Thoracic aorta (tissue), 2 donors: ENCODE measurements at regions not wholly inside any gene's neighbourhood (a gene's known extent, or its start where the extent isn't known, plus 50 kb on each side); places are given as distances from the start of the nearest gene placed in this dataset.

Experiments used
- ATAC-seq: fragments of 150-250 bp; one replicate; pipeline ENCODE4 v1.8.0; 2017; ENCODE audit warnings: low read depth; ENCODE audit not compliant: insufficient number of reproducible peaks, low FRiP score
- DNase-seq: peaks from one replicate; pipeline ENCODE4 v3.0.0-alpha.2; 2020; ENCODE audit warnings: low spot score
- H3K27ac ChIP-seq, 2 donors: fragments of 200-600 bp; sonication (generic); 1 replicate in 1 of 2; 2 replicates in 1 of 2; pipeline ENCODE4 v1.5.1; 2016; ENCODE audit warnings: mild to moderate bottlenecking in 2 of 2, moderate library complexity in 2 of 2
- H3K27me3 ChIP-seq: fragments of 200-600 bp; sonication (generic); replicated peaks from 2 replicates; pipeline ENCODE4 v1.6.0; 2016; ENCODE audit warnings: mild to moderate bottlenecking; ENCODE audit not compliant: insufficient read depth
- H3K36me3 ChIP-seq: fragments of 200-600 bp; sonication (generic); one replicate; pipeline ENCODE4 v1.5.1; 2016
- H3K4me1 ChIP-seq, 2 donors: fragments of 200-600 bp; sonication (generic); 1 replicate in 1 of 2; 2 replicates in 1 of 2; pipeline versions ENCODE4 v1.5.1 to v1.6.0; 2016; ENCODE audit warnings: low read depth in 2 of 2, mild to moderate bottlenecking in 1 of 2; ENCODE audit not compliant: control insufficient read depth in 1 of 2
- H3K4me3 ChIP-seq: fragments of 200-600 bp; sonication (generic); 2 replicates; pipeline ENCODE4 v1.5.1; 2016; ENCODE audit warnings: mild to moderate bottlenecking
- H3K9me3 ChIP-seq: fragments of 200-600 bp; sonication (generic); 2 replicates; pipeline ENCODE4 v1.5.1; 2016
- TF ChIP-seq, protein P1 (sequence below): fragments of 200-600 bp; sonication (generic); IDR thresholded peaks from one replicate; pipeline ENCODE4 v1.5.1; 2019; ENCODE audit warnings: antibody characterized with exemption

GRCh38 chr6:105650347-105650746 is 247.5 kb upstream of the PREP start:
- DNase-seq: no peak
- Histone ChIP-seq H3K27me3 (no peaks in the 10 kb centered on the region), H3K27ac (no peak overlapping the region), H3K4me1 (peaks cover 1 to 8% of the 10 kb centered on the region in 2 donors), H3K4me3 (no peak overlapping the region), H3K36me3 (no peaks in the 10 kb centered on the region), H3K9me3 (no peaks in the 10 kb centered on the region)
- ATAC-seq: no peak
- TF ChIP-seq, protein P1, sequence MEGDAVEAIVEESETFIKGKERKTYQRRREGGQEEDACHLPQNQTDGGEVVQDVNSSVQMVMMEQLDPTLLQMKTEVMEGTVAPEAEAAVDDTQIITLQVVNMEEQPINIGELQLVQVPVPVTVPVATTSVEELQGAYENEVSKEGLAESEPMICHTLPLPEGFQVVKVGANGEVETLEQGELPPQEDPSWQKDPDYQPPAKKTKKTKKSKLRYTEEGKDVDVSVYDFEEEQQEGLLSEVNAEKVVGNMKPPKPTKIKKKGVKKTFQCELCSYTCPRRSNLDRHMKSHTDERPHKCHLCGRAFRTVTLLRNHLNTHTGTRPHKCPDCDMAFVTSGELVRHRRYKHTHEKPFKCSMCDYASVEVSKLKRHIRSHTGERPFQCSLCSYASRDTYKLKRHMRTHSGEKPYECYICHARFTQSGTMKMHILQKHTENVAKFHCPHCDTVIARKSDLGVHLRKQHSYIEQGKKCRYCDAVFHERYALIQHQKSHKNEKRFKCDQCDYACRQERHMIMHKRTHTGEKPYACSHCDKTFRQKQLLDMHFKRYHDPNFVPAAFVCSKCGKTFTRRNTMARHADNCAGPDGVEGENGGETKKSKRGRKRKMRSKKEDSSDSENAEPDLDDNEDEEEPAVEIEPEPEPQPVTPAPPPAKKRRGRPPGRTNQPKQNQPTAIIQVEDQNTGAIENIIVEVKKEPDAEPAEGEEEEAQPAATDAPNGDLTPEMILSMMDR: no peak

DNA sequence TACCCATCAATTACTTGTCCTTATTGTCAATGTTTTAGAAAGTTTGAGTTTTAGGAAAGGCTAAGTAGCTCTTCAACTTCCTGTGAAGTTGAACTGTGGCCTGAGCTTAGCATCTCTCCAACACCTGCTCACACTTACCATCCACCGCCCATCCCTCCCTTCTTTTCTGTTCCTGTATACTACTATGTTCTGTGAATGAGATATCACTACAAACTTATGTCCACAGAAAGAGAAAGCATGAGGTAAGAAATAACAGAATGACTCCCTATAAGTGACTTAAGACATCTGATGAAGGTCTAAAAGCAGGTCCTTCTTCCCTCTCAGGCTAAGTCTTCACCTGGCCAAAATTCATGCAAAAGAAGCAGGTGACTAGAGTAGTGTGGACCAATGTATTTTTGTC is 246.3 kb upstream of the PREP start:
- H3K9me3 ChIP-seq: no peaks in the 10 kb centered on the region
- DNase-seq: no peak
- no peaks in the 10 kb centered on the region for H3K27me3 ChIP-seq
- H3K27ac ChIP-seq: no peak overlapping the region
- TF ChIP-seq, protein P1: no peak
- H3K4me3 ChIP-seq: no peak overlapping the region
- H3K4me1 ChIP-seq: peaks cover 4 to 12% of the 10 kb centered on the region in 2 donors
- ATAC-seq: no peak
- H3K36me3 ChIP-seq: no peaks in the 10 kb centered on the region

GRCh38 chr6:105648276-105648675 is 245.4 kb upstream of the PREP start:
- Histone ChIP-seq H3K27ac (no peak overlapping the region), H3K4me1 (peaks cover 4 to 12% of the 10 kb centered on the region in 2 donors), H3K27me3 (no peaks in the 10 kb centered on the region), H3K4me3 (no peak overlapping the region), H3K9me3 (no peaks in the 10 kb centered on the region), H3K36me3 (no peaks in the 10 kb centered on the region)
- TF ChIP-seq, protein P1: no peak
- ATAC-seq: no peak
- no peak for DNase-seq

GRCh38 chr6:105646391-105646867 is 243.5 kb upstream of the PREP start:
- Histone ChIP-seq H3K4me3 (no peak overlapping the region), H3K36me3 (no peaks in the 10 kb centered on the region), H3K9me3 (no peaks in the 10 kb centered on the region), H3K27me3 (no peaks in the 10 kb centered on the region), H3K27ac (no peak overlapping the region), H3K4me1 (peaks cover 4 to 12% of the 10 kb centered on the region in 2 donors)
- DNase-seq: no peak
- ATAC-seq: no peak
- TF ChIP-seq, protein P1: no peak

GRCh38 chr6:105645958-105646357 is 243.1 kb upstream of the PREP start:
- H3K4me1 ChIP-seq: peaks cover 4 to 12% of the 10 kb centered on the region in 2 donors
- TF ChIP-seq, protein P1: no peak
- H3K27me3 ChIP-seq: no peaks in the 10 kb centered on the region
- ATAC-seq: no peak
- H3K27ac ChIP-seq: no peak overlapping the region
- H3K9me3 ChIP-seq: no peaks in the 10 kb centered on the region
- H3K36me3 ChIP-seq: no peaks in the 10 kb centered on the region
- H3K4me3 ChIP-seq: no peak overlapping the region
- no peak for DNase-seq
